ENCODE measurements at regions not wholly inside any gene's neighbourhood (a gene's known extent, or its start where the extent isn't known, plus 50 kb on each side); places are given as distances from the start of the nearest gene placed in this dataset.
"Not testable (repeated sequence)": the region's sequence is repeated elsewhere in the genome, so short reads cannot be mapped to it uniquely, and the experiment has no call there.

GRCh38 chr6:94902974-94903628 lies 674.2 kb upstream of the MANEA start:
- DNase-seq (ENCODE audit: low read depth), result no peak
- H3K4me3 ChIP-seq (ENCODE audit: low read depth, low read length), result no peak overlapping the region
- no peak for TF ChIP-seq CTCF (IDR thresholded peaks at IDR 0.05; ENCODE audit: low read depth, low read length, missing control alignments)

- no peak for TF ChIP-seq CTCF (IDR thresholded peaks at IDR 0.05; ENCODE audit: low read depth, low read length, missing control alignments)
- H3K4me3 ChIP-seq (ENCODE audit: low read depth, low read length), result no peak overlapping the region
- DNase-seq (ENCODE audit: low read depth), result no peak
Measured at GRCh38 chr6:94899191-94899590, 678.1 kb upstream of the MANEA start.

- DNase-seq (ENCODE audit: low read depth), result no peak
- H3K4me3 ChIP-seq (ENCODE audit: low read depth, low read length), result no peak overlapping the region
- TF ChIP-seq CTCF (IDR thresholded peaks at IDR 0.05; ENCODE audit: low read depth, low read length, missing control alignments), result no peak
Measured at GRCh38 chr6:94894300-94894699, 683.0 kb upstream of the MANEA start.

- no peak overlapping the region for H3K4me3 ChIP-seq (ENCODE audit: low read depth, low read length)
- no peak for TF ChIP-seq CTCF (IDR thresholded peaks at IDR 0.05; ENCODE audit: low read depth, low read length, missing control alignments)
- DNase-seq (ENCODE audit: low read depth), result no peak
Measured at GRCh38 chr6:94893327-94893726, 684.0 kb upstream of the MANEA start.

GRCh38 chr6:94873819-94874218 lies 703.5 kb upstream of the MANEA start:
- not testable (repeated sequence) for H3K4me3 ChIP-seq (ENCODE audit: low read depth, low read length); DNase-seq (ENCODE audit: low read depth)

GRCh38 chr6:94862112-94862511 lies 715.2 kb upstream of the MANEA start:
- DNase-seq (ENCODE audit: low read depth), result no peak
- no peak overlapping the region for H3K4me3 ChIP-seq (ENCODE audit: low read depth, low read length)
- TF ChIP-seq CTCF (IDR thresholded peaks at IDR 0.05; ENCODE audit: low read depth, low read length, missing control alignments), result no peak

- no peak for TF ChIP-seq CTCF (IDR thresholded peaks at IDR 0.05; ENCODE audit: low read depth, low read length, missing control alignments)
- no peak overlapping the region for H3K4me3 ChIP-seq (ENCODE audit: low read depth, low read length)
- DNase-seq (ENCODE audit: low read depth), result no peak
Measured at GRCh38 chr6:94859924-94860323, 717.4 kb upstream of the MANEA start.

GRCh38 chr6:94856999-94857398 lies 720.3 kb upstream of the MANEA start:
- DNase-seq (ENCODE audit: low read depth); H3K4me3 ChIP-seq (ENCODE audit: low read depth, low read length): not testable (repeated sequence)

GRCh38 chr6:94851329-94851728 lies 726.0 kb upstream of the MANEA start:
- H3K4me3 ChIP-seq (ENCODE audit: low read depth, low read length); DNase-seq (ENCODE audit: low read depth): not testable (repeated sequence)

Data from GM12864 (cell line).